HFFc6 (cell line): ENCODE measurements at regions not wholly inside any gene's neighbourhood (a gene's known extent, or its start where the extent isn't known, plus 50 kb on each side); places are given as distances from the start of the nearest gene placed in this dataset.
A peak's percentile ranks its signal among the peaks of the same experiment; 100 is the strongest.

Experiments used
- DNase-seq: peaks from one replicate; pipeline ENCODE4 v3.0.0-alpha.2; 2018
- H3K27ac Mint-ChIP-seq: 2 replicates; pipeline ENCODE4 v1.8.0; 2020; ENCODE audit warnings: mild to moderate bottlenecking, mixed read lengths
- H3K27me3 Mint-ChIP-seq: 2 replicates; pipeline ENCODE4 v1.8.0; 2021; ENCODE audit warnings: mild to moderate bottlenecking, moderate library complexity, mixed read lengths; ENCODE audit not compliant: insufficient read depth
- H3K36me3 Mint-ChIP-seq: 2 replicates; pipeline ENCODE4 v1.8.0; 2021; ENCODE audit warnings: low read depth, mixed read lengths
- H3K4me1 Mint-ChIP-seq: 2 replicates; pipeline ENCODE4 v1.8.0; 2020; ENCODE audit warnings: low read depth, mixed read lengths
- H3K4me3 Mint-ChIP-seq: 2 replicates; pipeline ENCODE4 v1.8.0; 2020; ENCODE audit warnings: mild to moderate bottlenecking, moderate library complexity, mixed read lengths
- H3K9me3 Mint-ChIP-seq: 2 replicates; pipeline ENCODE4 v1.8.0; 2020; ENCODE audit warnings: mild to moderate bottlenecking, mixed read lengths
- CTCF ChIP-seq: fragments of 200-600 bp; sonication (generic); IDR thresholded peaks from 2 replicates; pipeline ENCODE4 v1.5.0; 2021; ENCODE audit warnings: antibody characterized with exemption, mild to moderate bottlenecking

DNA sequence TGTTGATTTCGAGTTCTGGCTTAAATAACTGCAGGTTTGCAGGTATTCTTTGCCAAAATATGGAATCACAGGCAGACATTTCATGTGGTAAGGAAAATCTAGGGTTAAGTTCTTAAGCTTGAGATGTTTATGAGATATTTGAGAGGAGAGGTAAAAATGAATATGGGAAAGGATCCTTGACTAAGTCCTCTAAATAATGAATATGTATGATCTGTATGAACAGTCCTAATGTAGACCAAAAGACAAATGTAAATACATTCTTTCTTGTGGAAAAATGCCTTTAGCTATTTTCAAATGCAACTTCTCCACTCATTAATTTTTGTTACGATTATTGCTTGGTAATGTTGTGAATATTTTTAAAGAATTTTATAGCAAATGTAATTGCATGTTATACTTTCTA, 1632.6 kb downstream of the SUCLG1 start:
- no peaks in the 10 kb centered on the region for H3K36me3 Mint-ChIP-seq
- no peaks in the 10 kb centered on the region for H3K27me3 Mint-ChIP-seq
- H3K4me1 Mint-ChIP-seq, result no peaks in the 10 kb centered on the region
- DNase-seq, result no peak
- no peak overlapping the region for H3K27ac Mint-ChIP-seq
- no peaks in the 10 kb centered on the region for H3K9me3 Mint-ChIP-seq
- H3K4me3 Mint-ChIP-seq, result no peak overlapping the region
- no peak for TF ChIP-seq CTCF

DNA sequence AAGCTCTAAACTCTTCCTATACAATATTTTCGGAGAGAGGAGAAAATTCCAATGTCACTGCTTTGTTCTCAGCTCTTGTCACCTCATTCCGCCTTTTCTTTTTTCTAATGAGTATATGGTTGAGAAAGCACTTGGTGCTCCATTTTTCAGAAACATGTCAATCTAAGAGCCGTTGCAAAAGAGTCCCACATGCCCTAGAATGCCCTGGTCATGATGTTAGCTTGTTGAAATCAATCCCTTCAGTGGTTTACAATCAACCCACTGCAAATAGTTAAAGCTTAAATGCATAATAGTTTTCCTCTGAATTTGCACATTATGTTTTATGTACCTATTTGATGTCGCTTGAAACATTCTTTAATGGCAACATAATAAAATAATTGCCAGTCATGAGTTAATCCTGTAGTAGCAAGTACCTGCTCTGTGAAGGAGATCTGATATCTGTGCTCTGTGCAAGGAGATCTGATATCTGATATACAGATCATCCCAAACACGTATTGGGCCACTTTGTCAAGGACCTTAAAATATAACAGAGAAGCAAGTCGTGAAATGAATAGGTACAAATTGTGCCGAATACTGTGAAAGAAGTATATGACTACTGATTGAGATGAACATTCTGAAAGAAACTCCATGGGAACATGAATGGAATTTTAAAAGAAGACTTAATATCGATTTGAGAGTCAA, 1633.5 kb downstream of the SUCLG1 start:
- no peaks in the 10 kb centered on the region for H3K27me3 Mint-ChIP-seq
- no peak overlapping the region for H3K4me3 Mint-ChIP-seq
- no peak overlapping the region for H3K27ac Mint-ChIP-seq
- no peaks in the 10 kb centered on the region for H3K36me3 Mint-ChIP-seq
- H3K4me1 Mint-ChIP-seq, result no peaks in the 10 kb centered on the region
- H3K9me3 Mint-ChIP-seq, result no peaks in the 10 kb centered on the region
- TF ChIP-seq CTCF, result no peak
- no peak for DNase-seq

DNA sequence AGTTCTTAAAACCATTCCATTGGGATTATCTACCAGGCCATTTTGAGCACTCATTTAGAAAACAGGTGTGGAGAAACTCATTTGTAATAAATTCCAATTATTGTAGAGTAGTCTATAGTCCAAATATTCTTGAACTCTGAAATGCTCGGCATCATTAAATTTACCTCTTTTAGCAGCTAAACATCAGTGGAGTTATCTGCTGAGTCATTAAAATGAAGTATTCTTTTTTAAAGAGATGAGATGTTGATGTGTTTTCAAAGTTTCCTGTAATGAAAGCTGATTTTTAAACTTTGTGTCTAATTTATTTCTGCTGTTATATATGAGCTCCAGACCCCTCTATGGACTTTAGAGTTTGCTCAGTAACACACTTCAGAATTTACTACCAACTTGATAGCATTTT, 1635.2 kb downstream of the SUCLG1 start:
- Mint-ChIP-seq H3K27ac (no peak overlapping the region), H3K4me1 (peaks cover 8% of the 10 kb centered on the region), H3K9me3 (no peaks in the 10 kb centered on the region), H3K4me3 (no peak overlapping the region), H3K27me3 (no peaks in the 10 kb centered on the region), H3K36me3 (no peaks in the 10 kb centered on the region)
- TF ChIP-seq CTCF, result no peak
- DNase-seq, result no peak

DNA sequence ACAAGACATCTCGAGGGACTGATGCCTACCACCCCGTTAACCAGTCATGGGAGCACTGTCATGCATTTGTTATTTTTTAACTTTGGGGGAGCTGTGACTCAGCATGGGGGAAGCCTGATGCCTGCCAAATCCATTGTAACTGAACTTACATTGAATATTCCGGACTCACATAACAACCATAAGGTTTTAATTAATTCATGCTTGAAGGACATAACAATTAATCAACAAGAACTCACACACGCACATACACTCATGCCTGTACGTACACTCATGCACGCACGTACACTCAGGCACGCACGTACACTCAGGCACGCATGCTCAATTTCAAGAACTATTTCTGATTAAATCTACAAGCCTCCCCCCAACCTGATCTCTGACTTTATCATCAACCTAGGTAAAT, 1639.1 kb downstream of the SUCLG1 start:
- Mint-ChIP-seq H3K27me3 (no peaks in the 10 kb centered on the region), H3K4me3 (no peak overlapping the region), H3K4me1 (peaks cover 8% of the 10 kb centered on the region), H3K36me3 (no peaks in the 10 kb centered on the region), H3K27ac (no peak overlapping the region), H3K9me3 (no peaks in the 10 kb centered on the region)
- TF ChIP-seq CTCF, result no peak
- peak; percentile 36 for DNase-seq

GRCh38 chr2:82814146-82814545, 1644.9 kb downstream of the SUCLG1 start:
- no peak for TF ChIP-seq CTCF
- Mint-ChIP-seq H3K27me3 (no peaks in the 10 kb centered on the region; the same call in 1 of the 2 replicates), H3K36me3 (no peaks in the 10 kb centered on the region), H3K4me1 (no peaks in the 10 kb centered on the region), H3K9me3 (no peaks in the 10 kb centered on the region), H3K4me3 (no peak overlapping the region), H3K27ac (no peak overlapping the region)
- DNase-seq, result no peak
